ENCODE measurements at regions not wholly inside any gene's neighbourhood (a gene's known extent, or its start where the extent isn't known, plus 50 kb on each side); places are given as distances from the start of the nearest gene placed in this dataset.
"Not testable (repeated sequence)": the region's sequence is repeated elsewhere in the genome, so short reads cannot be mapped to it uniquely, and the experiment has no call there.

DNA sequence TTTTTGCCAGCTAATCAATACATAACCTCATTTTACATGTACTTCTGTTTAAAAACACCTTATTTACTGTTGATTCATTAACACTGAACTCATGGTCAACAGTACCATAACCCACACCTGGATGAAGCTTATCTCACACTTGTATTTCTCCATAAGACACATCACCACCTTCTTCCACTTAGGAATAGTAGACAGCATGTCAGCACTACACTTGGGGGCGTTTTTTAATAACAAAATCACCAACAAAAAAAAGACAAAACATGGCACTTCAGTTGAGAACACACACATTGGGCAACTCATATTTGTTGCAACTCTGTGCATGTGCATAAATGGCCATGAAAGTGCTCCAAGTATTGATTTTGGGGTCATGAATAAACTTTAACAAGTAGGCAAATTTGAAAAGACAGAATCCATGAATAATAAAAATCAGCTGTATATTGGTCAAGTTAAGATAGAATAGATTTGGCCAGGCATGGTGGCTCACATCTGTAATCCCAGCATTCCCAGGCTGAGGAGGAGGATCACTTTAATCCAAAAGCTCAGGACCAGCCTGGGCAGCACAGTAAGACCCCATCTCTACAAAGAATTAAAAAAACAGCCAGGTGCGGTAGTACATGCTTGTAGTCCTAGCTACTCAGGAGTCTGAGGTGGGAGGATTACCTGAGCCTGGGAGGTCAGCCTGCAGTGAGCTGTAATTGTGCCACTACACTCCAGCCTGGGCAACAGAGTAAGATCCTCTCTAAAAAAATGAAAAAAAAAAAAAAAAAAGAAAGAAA, 84.4 kb upstream of the SRD5A2 start:
- no peak for DNase-seq (ENCODE audit: low read depth in 2 of 3, low spot score in 2 of 3)

DNA sequence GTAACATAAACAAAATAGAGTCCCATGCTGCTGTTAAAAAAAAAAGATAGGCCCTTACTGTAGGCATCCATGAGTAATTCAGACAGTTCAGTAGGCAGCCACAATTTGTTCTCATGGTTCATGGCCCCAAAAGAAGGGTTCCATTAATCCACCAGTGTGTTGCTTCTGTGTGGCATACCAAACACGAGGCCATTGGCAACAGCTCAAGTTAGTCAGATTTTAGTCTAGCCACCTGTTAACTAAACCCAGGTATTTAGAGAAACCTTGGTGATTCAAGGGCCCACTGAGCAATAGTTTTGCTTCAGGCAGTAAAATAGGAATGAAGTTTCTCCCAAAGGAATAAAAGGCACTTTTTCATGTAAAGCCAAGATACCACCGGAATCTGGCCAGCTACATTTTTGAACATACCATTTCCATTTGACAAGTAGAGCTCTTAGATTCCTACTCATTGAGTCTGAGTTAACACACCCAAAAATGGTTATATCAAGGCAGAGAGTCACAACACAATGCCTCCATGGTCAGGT, 80.1 kb upstream of the SRD5A2 start:
- DNase-seq (ENCODE audit: low read depth in 2 of 3, low spot score in 2 of 3), result no peak

DNA sequence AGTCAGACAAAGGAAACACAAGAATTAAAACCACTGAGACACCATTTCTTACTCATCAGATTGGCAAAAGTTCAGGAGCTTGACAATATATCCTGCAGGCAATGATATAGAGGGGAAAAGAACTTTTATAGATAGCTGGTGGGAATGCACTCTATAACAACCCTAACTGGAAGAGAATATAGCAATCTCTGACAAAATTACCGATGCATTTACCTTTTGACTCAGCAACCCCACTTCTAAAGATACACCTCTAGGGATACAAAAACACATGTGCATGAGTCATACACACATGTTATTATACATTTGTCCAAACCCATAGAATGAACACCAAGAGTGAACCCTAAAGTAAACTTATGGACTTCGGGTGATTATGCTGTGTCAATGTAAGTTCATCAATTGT, 79.4 kb upstream of the SRD5A2 start:
- DNase-seq (ENCODE audit: low read depth in 2 of 3, low spot score in 2 of 3), result no peak

DNA sequence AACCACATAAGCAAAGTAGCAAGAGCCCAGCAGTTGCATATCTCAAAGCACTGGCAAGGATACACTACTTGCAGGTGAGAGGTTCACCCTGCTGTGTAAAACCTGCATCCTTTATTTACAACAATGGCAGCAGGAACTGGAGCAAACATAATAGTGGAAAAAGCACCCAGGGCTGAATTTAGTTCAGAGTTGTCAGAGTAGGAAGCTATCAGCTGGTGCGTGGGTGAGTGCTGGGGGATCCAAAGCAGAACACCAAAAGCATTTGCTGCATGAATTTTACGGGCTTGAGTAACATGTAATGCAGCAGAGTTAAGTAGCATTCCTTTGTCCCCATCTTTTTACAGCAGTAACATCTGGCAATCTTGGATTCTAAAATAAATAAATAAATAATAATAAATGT, 73.5 kb upstream of the SRD5A2 start:
- no peak for DNase-seq (ENCODE audit: low read depth in 2 of 3, low spot score in 2 of 3)

DNA sequence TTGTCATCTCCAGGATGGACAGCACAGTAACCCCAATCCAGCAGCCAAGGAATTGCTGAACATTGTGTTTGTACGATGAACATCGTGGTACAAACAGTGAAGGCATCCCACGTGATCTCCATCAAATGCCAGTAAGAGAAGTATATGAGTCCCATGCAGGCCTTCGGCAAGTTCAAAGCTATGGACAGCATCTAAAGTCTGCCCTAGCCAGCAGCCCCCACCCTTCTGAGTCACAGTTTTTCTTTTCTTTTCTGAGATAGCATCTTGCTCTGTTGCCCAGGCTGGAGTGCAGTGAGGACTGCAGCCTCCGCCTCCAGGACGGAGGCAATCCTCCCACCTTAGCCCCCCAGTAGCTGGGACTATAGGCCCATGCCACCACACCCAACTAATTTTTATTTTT, 71.0 kb upstream of the SRD5A2 start:
- DNase-seq (ENCODE audit: low read depth in 2 of 3, low spot score in 2 of 3), result no peak

DNA sequence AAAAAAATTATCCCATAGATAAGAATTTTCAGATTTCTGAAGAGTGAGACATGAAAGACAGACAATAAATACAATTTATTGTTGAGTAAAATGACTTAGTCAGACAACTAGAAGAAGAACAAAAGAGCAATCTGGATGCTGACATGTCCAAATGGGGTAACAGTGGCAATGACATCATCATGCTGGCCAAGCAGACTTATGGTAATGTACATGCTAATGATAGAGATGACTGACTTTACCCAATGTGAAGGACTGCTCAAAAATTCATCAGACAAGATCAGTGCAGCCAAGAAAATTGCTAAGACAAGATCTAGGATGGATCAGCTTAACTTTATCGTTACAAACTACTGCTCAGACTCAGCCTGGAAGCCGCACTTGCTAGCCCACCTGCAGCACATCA, 70.5 kb upstream of the SRD5A2 start:
- no peak for DNase-seq (ENCODE audit: low read depth in 2 of 3, low spot score in 2 of 3)

DNA sequence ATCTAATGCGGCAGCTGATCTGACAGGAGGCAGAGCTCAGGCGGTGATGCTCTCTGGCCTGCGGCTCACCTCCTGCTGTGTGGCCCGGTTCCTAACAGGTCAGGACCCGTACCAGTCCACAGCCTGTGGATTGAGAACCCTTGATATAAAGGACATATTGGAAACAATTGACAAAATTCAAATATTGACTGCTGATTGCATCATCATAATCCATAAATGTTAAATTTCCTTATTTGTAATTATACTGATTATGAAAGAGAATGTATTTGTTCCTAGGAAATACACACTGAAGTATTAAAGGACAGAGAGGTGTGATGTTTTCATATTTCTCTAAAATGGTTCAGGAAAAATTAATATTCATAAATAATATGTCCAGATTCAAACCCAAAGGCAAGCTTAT, 63.8 kb upstream of the SRD5A2 start:
- no peak for DNase-seq (ENCODE audit: low read depth in 2 of 3, low spot score in 2 of 3)

DNA sequence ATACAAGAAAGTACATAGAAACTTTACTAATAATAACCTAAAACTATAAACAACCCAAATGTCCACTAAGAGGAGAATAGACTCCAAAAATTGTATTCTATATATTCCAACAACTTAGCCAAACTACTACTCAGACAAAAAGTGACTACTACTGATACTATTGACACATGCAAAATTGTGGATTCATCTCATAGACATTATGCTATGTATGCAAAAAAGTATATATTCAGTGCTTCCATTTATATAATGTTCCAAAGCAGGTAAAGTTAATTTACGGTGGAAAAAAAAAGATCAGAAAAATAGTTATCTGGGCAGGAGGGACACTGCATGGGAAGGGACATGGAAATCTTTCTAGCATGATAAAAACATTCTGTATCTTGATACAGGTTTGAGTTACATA, 62.0 kb upstream of the SRD5A2 start:
- no peak for DNase-seq (ENCODE audit: low read depth in 2 of 3, low spot score in 2 of 3)

DNA sequence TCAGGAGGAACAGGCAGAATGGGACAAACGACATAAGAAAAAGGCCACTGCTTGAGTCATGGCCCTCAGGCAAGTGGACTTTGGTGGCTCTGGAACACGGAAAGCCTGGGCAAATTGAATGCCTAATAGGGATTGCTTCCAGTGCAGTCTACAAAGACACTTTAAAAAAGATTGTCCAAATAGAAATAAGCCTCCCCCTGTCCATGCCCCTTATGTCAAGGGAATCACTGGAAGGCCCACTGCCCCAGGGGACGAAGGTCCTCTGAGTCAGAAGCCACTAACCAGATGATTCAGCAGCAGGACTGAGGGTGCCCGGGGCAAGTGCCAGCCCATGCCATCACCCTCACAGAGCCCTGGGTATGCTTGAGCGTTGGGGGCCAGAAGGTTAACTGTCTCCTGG, 51.5 kb upstream of the SRD5A2 start:
- not testable (repeated sequence) for DNase-seq (ENCODE audit: low read depth in 2 of 3, low spot score in 2 of 3)

All from hematopoietic multipotent progenitor cell (in vitro differentiated cells).